H1 (cell line): ENCODE measurements at regions not wholly inside any gene's neighbourhood (a gene's known extent, or its start where the extent isn't known, plus 50 kb on each side); places are given as distances from the start of the nearest gene placed in this dataset.

Experiments
- CTCF ChIA-PET: fragments of 300-600 bp; sonication (Branson Sonifier 250); formaldehyde crosslinking; loops from one replicate; lab custom pipeline; 2021; ENCODE audit not compliant: partially characterized antibody; lab: Charles Lee
- POLR2A ChIA-PET: fragments of 300-600 bp; sonication (Branson Sonifier 250); formaldehyde crosslinking; loops from one replicate; lab custom pipeline; 2021; ENCODE audit warnings: inconsistent platforms; ENCODE audit not compliant: partially characterized antibody; lab: Charles Lee
- DNase-seq, 2 experiments: peaks; one replicate each; pipeline versions ENCODE4 v3.0.0 to v3.0.0-alpha.2; 2010 to 2022; ENCODE audit warnings: low spot score in 2 of 2, low read depth in 1 of 2, mixed read lengths in 1 of 2
- FAIRE-seq: peaks from 2 replicates; lab custom pipeline; 2011; peaks lifted over from hg19 to GRCh38; lab: Jason Lieb, UNC
- H2AFZ ChIP-seq: 2 replicates; pipeline ENCODE4 v1.8.1; 2012; ENCODE audit warnings: low read length, inconsistent platforms
- H2AK5ac ChIP-seq: 2 replicates; pipeline ENCODE4 v1.6.1; 2013; ENCODE audit warnings: low read depth, low read length
- H2BK120ac ChIP-seq: replicated peaks from 2 replicates; pipeline ENCODE3; 2013; ENCODE audit warnings: low read depth, low read length, inconsistent platforms
- H2BK12ac ChIP-seq: 2 replicates; pipeline ENCODE4 v1.6.1; 2013; ENCODE audit warnings: low read depth, low read length
- H2BK15ac ChIP-seq: 2 replicates; pipeline ENCODE4 v1.6.1; 2013; ENCODE audit warnings: low read length
- H2BK20ac ChIP-seq: 2 replicates; pipeline ENCODE4 v1.6.1; 2013; ENCODE audit warnings: low read length
- H2BK5ac ChIP-seq: 2 replicates; pipeline ENCODE4 v1.6.1; 2013; ENCODE audit warnings: low read depth, low read length
- H3K14ac ChIP-seq: 2 replicates; pipeline ENCODE4 v1.6.1; 2013; ENCODE audit warnings: inconsistent platforms; ENCODE audit not compliant: insufficient read length
- H3K18ac ChIP-seq: 2 replicates; pipeline ENCODE4 v1.6.1; 2013; ENCODE audit warnings: low read length; ENCODE audit errors: extremely low read depth
- H3K23ac ChIP-seq: 2 replicates; pipeline ENCODE4 v1.6.1; 2013; ENCODE audit warnings: inconsistent platforms; ENCODE audit not compliant: insufficient read length
- H3K23me2 ChIP-seq: 2 replicates; pipeline ENCODE4 v1.6.1; 2013; ENCODE audit warnings: low read depth, low read length
- H3K27ac ChIP-seq: 2 replicates; pipeline ENCODE4 v1.6.1; 2011; ENCODE audit warnings: low read depth, low read length, inconsistent platforms
- H3K27me3 ChIP-seq, 4 experiments: replicated peaks in 1 of 4; 1 replicate in 1 of 4; 2 replicates in 3 of 4; pipeline versions ENCODE4 v1.6.1 to v1.8.1; 2011 to 2013; ENCODE audit warnings: low read length in 3 of 4, mild to moderate bottlenecking in 3 of 4, inconsistent platforms in 2 of 4, mixed read lengths in 2 of 4, moderate library complexity in 1 of 4; ENCODE audit not compliant: control insufficient read depth in 3 of 4, insufficient read depth in 3 of 4; ENCODE audit errors: extremely low read depth in 1 of 4
- H3K36me3 ChIP-seq, 4 experiments: 2 replicates each; pipeline versions ENCODE4 v1.6.1 to v1.8.1; 2011 to 2013; ENCODE audit warnings: mild to moderate bottlenecking in 4 of 4, low read length in 3 of 4, moderate library complexity in 2 of 4, control low read depth in 1 of 4, inconsistent platforms in 1 of 4; ENCODE audit not compliant: insufficient read depth in 4 of 4, control insufficient read depth in 2 of 4
- H3K4ac ChIP-seq: replicated peaks from 2 replicates; pipeline ENCODE3; 2013; ENCODE audit warnings: low read length, low read depth, mixed read lengths, inconsistent platforms; ENCODE audit not compliant: insufficient read length
- H3K4me1 ChIP-seq, 4 experiments: replicated peaks in 1 of 4; 1 replicate in 1 of 4; 2 replicates in 3 of 4; pipeline versions ENCODE4 v1.6.1 to v1.8.1; 2011 to 2013; ENCODE audit warnings: low read length in 3 of 4, inconsistent platforms in 2 of 4, mixed read lengths in 1 of 4; ENCODE audit not compliant: insufficient read depth in 4 of 4, control insufficient read depth in 3 of 4
- H3K4me2 ChIP-seq, 2 experiments: 2 replicates each; pipeline versions ENCODE4 v1.6.1 to v1.8.1; 2011 to 2013; ENCODE audit warnings: low read depth in 2 of 2, low read length in 2 of 2, control low read depth in 1 of 2, inconsistent platforms in 1 of 2, mild to moderate bottlenecking in 1 of 2; ENCODE audit not compliant: insufficient read depth in 1 of 2
- H3K4me3 ChIP-seq, 4 experiments: fragments of 200-600, 300-600 bp in 1 of 4; sonication (generic), shearing (Covaris generic), sonication (Bioruptor Twin) in 1 of 4; 2 replicates each; pipeline versions ENCODE4 v1.5.1 to v1.8.1; 2011 to 2016; ENCODE audit warnings: low read length in 4 of 4, low read depth in 3 of 4, control low read depth in 2 of 4, inconsistent platforms in 2 of 4, mild to moderate bottlenecking in 2 of 4, mixed read lengths in 1 of 4, moderate library complexity in 1 of 4; ENCODE audit not compliant: insufficient read depth in 2 of 4; ENCODE audit errors: extremely low read depth in 1 of 4
- H3K56ac ChIP-seq: replicated peaks from 2 replicates; pipeline ENCODE3; 2013; ENCODE audit warnings: low read depth, mild to moderate bottlenecking, mixed read lengths, low read length, inconsistent platforms; ENCODE audit not compliant: insufficient read length
- H3K79me1 ChIP-seq: 2 replicates; pipeline ENCODE4 v1.6.1; 2013; ENCODE audit warnings: low read depth, low read length, control low read depth
- H3K79me2 ChIP-seq, 2 experiments: 2 replicates each; pipeline versions ENCODE4 v1.6.1 to v1.8.1; 2012 to 2013; ENCODE audit warnings: low read length in 2 of 2, mild to moderate bottlenecking in 2 of 2, inconsistent platforms in 1 of 2; ENCODE audit not compliant: insufficient read depth in 2 of 2, control insufficient read depth in 1 of 2
- H3K9ac ChIP-seq, 4 experiments: replicated peaks in 1 of 4; 1 replicate in 1 of 4; 2 replicates in 3 of 4; pipeline versions ENCODE4 v1.6.1 to v1.8.1; 2011 to 2013; ENCODE audit warnings: low read depth in 3 of 4, low read length in 3 of 4, control low read depth in 2 of 4, mild to moderate bottlenecking in 2 of 4, moderate library complexity in 2 of 4, inconsistent platforms in 1 of 4; ENCODE audit errors: extremely low read depth in 1 of 4
- H3K9me3 ChIP-seq, 2 experiments: 2 replicates each; pipeline versions ENCODE4 v1.6.1 to v1.8.1; 2012 to 2013; ENCODE audit warnings: mild to moderate bottlenecking in 2 of 2, moderate library complexity in 2 of 2, control low read depth in 1 of 2, inconsistent platforms in 1 of 2, low read depth in 1 of 2, low read length in 1 of 2, mixed read lengths in 1 of 2; ENCODE audit not compliant: insufficient read depth in 2 of 2
- H4K20me1 ChIP-seq, 2 experiments: replicated peaks in 1 of 2; 2 replicates each; pipeline versions ENCODE3 to v1.8.1; 2011 to 2013; ENCODE audit warnings: inconsistent platforms in 2 of 2, low read length in 2 of 2, mild to moderate bottlenecking in 1 of 2; ENCODE audit not compliant: insufficient read depth in 2 of 2, control insufficient read depth in 1 of 2
- H4K5ac ChIP-seq: 2 replicates; pipeline ENCODE4 v1.6.1; 2013; ENCODE audit warnings: low read length, low read depth, mixed read lengths, inconsistent platforms; ENCODE audit not compliant: insufficient read length
- H4K8ac ChIP-seq: 2 replicates; pipeline ENCODE4 v1.8.0; 2013; ENCODE audit warnings: mild to moderate bottlenecking, moderate library complexity, low read length, inconsistent platforms; ENCODE audit not compliant: insufficient read depth; ENCODE audit errors: extremely low read depth
- H4K91ac ChIP-seq: replicated peaks from 2 replicates; pipeline ENCODE3; 2013; ENCODE audit warnings: low read length, mixed read lengths, inconsistent platforms; ENCODE audit not compliant: insufficient read length
- FOSL1 ChIP-seq: IDR thresholded peaks from 2 replicates; pipeline ENCODE4 v1.6.1; 2011; ENCODE audit warnings: mild to moderate bottlenecking, low read depth, low read length, moderate library complexity; ENCODE audit not compliant: insufficient read depth
- GABPA ChIP-seq: IDR thresholded peaks from 2 replicates; pipeline ENCODE4 v1.6.1; 2011; ENCODE audit warnings: mild to moderate bottlenecking, low read length, moderate library complexity, borderline replicate concordance; ENCODE audit not compliant: insufficient read depth
- HDAC6 ChIP-seq: IDR thresholded peaks from one replicate; pipeline ENCODE4 v1.7.1; 2012; ENCODE audit warnings: low read depth, mild to moderate bottlenecking, inconsistent platforms, low read length, moderate library complexity
- ZNF274 ChIP-seq: IDR thresholded peaks from 2 replicates; pipeline ENCODE4 v1.7.0; 2012; ENCODE audit warnings: low read length, borderline replicate concordance; ENCODE audit errors: extremely low read depth
- WGBS, 2 experiments: shearing (Covaris generic) in 1 of 2; methylation state at CpG; one replicate each; pipeline versions ENCODE4 v1.1.6 to v1.1.7; 2013 to 2015; ENCODE audit warnings: low lambda C conversion rate in 2 of 2, mixed read lengths in 2 of 2, inconsistent platforms in 1 of 2, low coverage in 1 of 2, missing lambda C conversion rate in 1 of 2; ENCODE audit not compliant: insufficient replicate concordance in 2 of 2, insufficient coverage in 1 of 2, insufficient read length in 1 of 2; ENCODE audit errors: extremely low coverage in 1 of 2, missing lambda C conversion rate in 1 of 2; 5-methylcytosine and 5-hydroxymethylcytosine counted together
- TF ChIP-seq, protein P1 (sequence below): IDR thresholded peaks from 2 replicates; pipeline ENCODE4 v1.6.1; 2012; ENCODE audit warnings: low read length, inconsistent platforms

DNA sequence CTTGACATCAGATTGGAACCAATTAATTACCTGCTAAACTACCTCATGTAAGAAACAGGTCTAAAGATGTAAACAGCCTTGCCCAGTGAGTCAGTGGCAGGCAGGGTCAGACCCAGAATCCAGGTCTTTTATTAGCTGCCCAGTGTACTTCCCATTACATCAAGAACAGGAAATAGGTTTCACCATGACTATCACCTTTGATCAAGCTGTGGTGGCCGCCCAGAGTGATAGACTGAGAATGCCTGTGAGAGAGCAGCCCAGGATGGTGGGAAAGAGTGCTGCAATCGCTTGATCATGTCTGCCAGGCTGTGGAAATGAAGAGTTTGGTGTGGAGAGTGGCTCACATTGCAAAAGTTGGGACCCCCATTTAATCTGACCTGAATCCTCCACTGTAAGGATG, 61.3 kb upstream of the PIAS1 start:
- FAIRE-seq (no peak), DNase-seq (no peak)
- H3K14ac ChIP-seq, result no peak overlapping the region
- H3K18ac ChIP-seq, result no peak overlapping the region
- H3K27ac ChIP-seq, result no peak overlapping the region
- H4K8ac ChIP-seq, result no peak overlapping the region
- H2BK120ac ChIP-seq, result no peak overlapping the region
- H3K4me1 ChIP-seq, result no peaks in the 10 kb centered on the region
- H2BK15ac ChIP-seq, result no peak overlapping the region
- no peak overlapping the region for H3K4ac ChIP-seq
- no peaks in the 10 kb centered on the region for H4K20me1 ChIP-seq
- no peaks in the 10 kb centered on the region for H3K79me1 ChIP-seq
- ChIA-PET POLR2A (interaction anchor here (1.4 kb wide), 1 partner anchor 18 kb away, joined by 3 read pairs; no protein-coding TSS in a partner anchor), CTCF (interaction anchor here (0.6 kb wide), 1 partner anchor 84 kb away, joined by 3 read pairs; no protein-coding TSS in a partner anchor)
- no peaks in the 10 kb centered on the region for H3K79me2 ChIP-seq
- H4K5ac ChIP-seq, result no peak overlapping the region
- no peak overlapping the region for H3K9ac ChIP-seq
- H3K36me3 ChIP-seq, result no peaks in the 10 kb centered on the region
- H3K23me2 ChIP-seq, result no peaks in the 10 kb centered on the region
- TF ChIP-seq GABPA (no peak), HDAC6 (no peak), ZNF274 (no peak), FOSL1 (no peak)
- TF ChIP-seq, protein P1, sequence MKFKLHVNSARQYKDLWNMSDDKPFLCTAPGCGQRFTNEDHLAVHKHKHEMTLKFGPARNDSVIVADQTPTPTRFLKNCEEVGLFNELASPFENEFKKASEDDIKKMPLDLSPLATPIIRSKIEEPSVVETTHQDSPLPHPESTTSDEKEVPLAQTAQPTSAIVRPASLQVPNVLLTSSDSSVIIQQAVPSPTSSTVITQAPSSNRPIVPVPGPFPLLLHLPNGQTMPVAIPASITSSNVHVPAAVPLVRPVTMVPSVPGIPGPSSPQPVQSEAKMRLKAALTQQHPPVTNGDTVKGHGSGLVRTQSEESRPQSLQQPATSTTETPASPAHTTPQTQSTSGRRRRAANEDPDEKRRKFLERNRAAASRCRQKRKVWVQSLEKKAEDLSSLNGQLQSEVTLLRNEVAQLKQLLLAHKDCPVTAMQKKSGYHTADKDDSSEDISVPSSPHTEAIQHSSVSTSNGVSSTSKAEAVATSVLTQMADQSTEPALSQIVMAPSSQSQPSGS, result no peak
- H2AK5ac ChIP-seq, result no peak overlapping the region
- H3K23ac ChIP-seq, result no peak overlapping the region
- H3K56ac ChIP-seq, result no peak overlapping the region
- H3K9me3 ChIP-seq, result no peaks in the 10 kb centered on the region
- H3K4me2 ChIP-seq, result no peak overlapping the region
- H4K91ac ChIP-seq, result no peak overlapping the region
- no peaks in the 10 kb centered on the region for H3K27me3 ChIP-seq
- H2BK5ac ChIP-seq, result no peak overlapping the region
- WGBS, 2 experiments, result 70% methylated on average over 2 of the region's 2 CpGs; no CpG with 5 or more reads in 1 of the 2 experiments
- no peak overlapping the region for H2BK20ac ChIP-seq
- no peak overlapping the region for H2BK12ac ChIP-seq
- H3K4me3 ChIP-seq, result no peak overlapping the region
- H2AFZ ChIP-seq, result peak overlapping the region; percentile 67; the same call in 1 of the 2 replicates
